Sigmoid colon (tissue), 6 donors: ENCODE measurements at regions not wholly inside any gene's neighbourhood (a gene's known extent, or its start where the extent isn't known, plus 50 kb on each side); places are given as distances from the start of the nearest gene placed in this dataset.

Experiments used
- DNase-seq: peaks from one replicate; pipeline ENCODE4 v3.0.0-alpha.2; 2019
- H3K27ac ChIP-seq, 4 donors: fragments of 200-600 bp; sonication (generic); one replicate each; pipeline ENCODE4 v1.5.1; 2016 to 2019; ENCODE audit warnings: mild to moderate bottlenecking in 1 of 4
- H3K27me3 ChIP-seq, 3 donors: fragments of 200-600 bp; sonication (generic); one replicate each; pipeline ENCODE4 v1.5.1; 2019; ENCODE audit warnings: mild to moderate bottlenecking in 1 of 3
- H3K36me3 ChIP-seq, 4 donors: fragments of 200-600 bp; sonication (generic); one replicate each; pipeline ENCODE4 v1.5.1; 2016 to 2019
- H3K4me1 ChIP-seq, 4 donors: fragments of 200-600 bp; sonication (generic); one replicate each; pipeline ENCODE4 v1.5.1; 2017 to 2019
- H3K4me3 ChIP-seq, 4 donors: fragments of 200-600 bp; sonication (generic); one replicate each; pipeline ENCODE4 v1.5.1; 2017 to 2019; ENCODE audit warnings: mild to moderate bottlenecking in 2 of 4, moderate library complexity in 1 of 4
- H3K9me3 ChIP-seq, 4 donors: fragments of 200-600 bp in 3 of 4; sonication (generic) in 3 of 4; one replicate each; pipeline versions ENCODE4 v1.5.1 to v1.6.1; 2013 to 2019
- EP300 ChIP-seq, 4 donors: sonication (generic); formaldehyde crosslinking; IDR thresholded peaks; one replicate each; pipeline ENCODE4 v1.6.1; 2017; ENCODE audit warnings: antibody characterized with exemption in 4 of 4
- POLR2A ChIP-seq, 2 donors: fragments of 450-650 bp; IDR thresholded peaks; one replicate each; pipeline ENCODE4 v1.6.1; 2016; ENCODE audit warnings: antibody characterized with exemption in 2 of 2, mild to moderate bottlenecking in 2 of 2, moderate library complexity in 2 of 2
- POLR2AphosphoS5 ChIP-seq, 4 donors: sonication (generic); formaldehyde crosslinking; IDR thresholded peaks; one replicate each; pipeline ENCODE4 v1.6.1; 2017; ENCODE audit warnings: antibody characterized with exemption in 4 of 4
- WGBS, 2 donors: extraction: QIAGEN DNeasy Blood & Tissue Kit; methylation state at CpG; one replicate each; pipeline ENCODE4 v1.1.7; 2013; 5-methylcytosine and 5-hydroxymethylcytosine counted together
- intact Hi-C: fragments of 100-400 bp; cut with DNase I; formaldehyde crosslinking; loops from one replicate; pipeline ENCODE4 v1.15.1; 2023
- TF ChIP-seq, protein P1 (sequence below), 4 experiments: fragments of 450-650 bp in 3 of 4; fragments of 200-600 bp in 1 of 4; IDR thresholded peaks; one replicate each; pipeline ENCODE4 v1.5.1; 2016 to 2019; ENCODE audit warnings: antibody characterized with exemption in 4 of 4, mild to moderate bottlenecking in 3 of 4, moderate library complexity in 2 of 4
- donor health status: healthy with polysubstance abuse.
- donor health status: healthy.

DNA sequence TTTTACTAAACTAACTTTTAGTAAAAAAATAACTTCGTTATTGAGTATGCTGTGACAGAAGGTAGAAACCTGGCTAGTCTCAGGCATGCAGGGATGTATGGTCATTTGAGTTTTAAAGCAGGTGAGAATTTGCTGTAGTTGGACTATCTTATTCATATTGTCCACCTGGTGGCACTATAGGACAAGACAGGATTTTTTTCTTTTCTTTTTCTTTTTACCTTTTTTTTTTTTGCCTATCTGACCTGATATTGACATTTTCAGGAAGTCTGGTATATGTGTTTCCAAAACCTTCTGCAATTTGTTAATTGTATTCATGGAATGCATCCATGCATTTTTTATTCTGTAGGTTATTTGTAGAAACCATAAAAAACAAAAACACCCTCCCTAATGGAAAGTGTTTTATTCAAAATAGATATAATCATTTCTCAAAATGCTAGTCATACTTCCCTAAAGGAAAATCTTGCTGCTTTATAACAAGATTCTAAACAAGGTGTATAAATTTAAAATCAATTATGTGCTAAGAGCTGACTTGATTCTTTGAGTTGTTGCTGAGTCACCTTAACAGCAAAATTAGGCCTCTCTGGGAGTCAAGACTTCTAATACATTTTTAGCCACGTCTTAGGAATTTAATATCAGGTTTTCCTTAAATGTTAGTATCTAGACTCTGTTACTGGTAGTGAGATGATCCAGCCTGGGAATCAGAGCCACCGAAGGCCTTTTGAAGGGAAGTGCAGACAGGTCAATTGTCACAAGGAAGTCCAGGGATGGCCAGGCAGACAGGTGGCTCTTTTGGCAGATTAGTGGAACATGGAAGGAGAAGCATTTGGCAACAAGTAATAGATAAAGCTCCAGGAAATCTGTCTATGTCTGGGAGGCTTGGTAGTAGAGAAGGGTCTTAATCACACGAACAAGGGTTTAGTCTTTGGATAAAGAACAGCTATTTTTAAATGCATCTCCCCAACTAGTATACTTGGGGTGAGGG, 201.3 kb upstream of the GNPDA2 start:
- no peaks in the 10 kb centered on the region for H3K4me1 ChIP-seq
- H3K36me3 ChIP-seq, result no peaks in the 10 kb centered on the region
- no peaks in the 10 kb centered on the region for H3K27me3 ChIP-seq
- no peak overlapping the region for H3K4me3 ChIP-seq
- DNase-seq, result no peak
- intact Hi-C loops, result no loop called here
- WGBS, 2 donors, result 52 to 64% methylated on average over 4 of the region's 4 CpGs
- no peak overlapping the region for H3K27ac ChIP-seq
- no peak for TF ChIP-seq POLR2A (IDR thresholded peaks at IDR 0.05)
- TF ChIP-seq POLR2AphosphoS5 (IDR thresholded peaks at IDR 0.05), result no peak
- TF ChIP-seq, protein P1, sequence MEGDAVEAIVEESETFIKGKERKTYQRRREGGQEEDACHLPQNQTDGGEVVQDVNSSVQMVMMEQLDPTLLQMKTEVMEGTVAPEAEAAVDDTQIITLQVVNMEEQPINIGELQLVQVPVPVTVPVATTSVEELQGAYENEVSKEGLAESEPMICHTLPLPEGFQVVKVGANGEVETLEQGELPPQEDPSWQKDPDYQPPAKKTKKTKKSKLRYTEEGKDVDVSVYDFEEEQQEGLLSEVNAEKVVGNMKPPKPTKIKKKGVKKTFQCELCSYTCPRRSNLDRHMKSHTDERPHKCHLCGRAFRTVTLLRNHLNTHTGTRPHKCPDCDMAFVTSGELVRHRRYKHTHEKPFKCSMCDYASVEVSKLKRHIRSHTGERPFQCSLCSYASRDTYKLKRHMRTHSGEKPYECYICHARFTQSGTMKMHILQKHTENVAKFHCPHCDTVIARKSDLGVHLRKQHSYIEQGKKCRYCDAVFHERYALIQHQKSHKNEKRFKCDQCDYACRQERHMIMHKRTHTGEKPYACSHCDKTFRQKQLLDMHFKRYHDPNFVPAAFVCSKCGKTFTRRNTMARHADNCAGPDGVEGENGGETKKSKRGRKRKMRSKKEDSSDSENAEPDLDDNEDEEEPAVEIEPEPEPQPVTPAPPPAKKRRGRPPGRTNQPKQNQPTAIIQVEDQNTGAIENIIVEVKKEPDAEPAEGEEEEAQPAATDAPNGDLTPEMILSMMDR (IDR thresholded peaks at IDR 0.05), result peak in 1 of 4 experiments; percentile 49
- H3K9me3 ChIP-seq, result no peaks in the 10 kb centered on the region

DNA sequence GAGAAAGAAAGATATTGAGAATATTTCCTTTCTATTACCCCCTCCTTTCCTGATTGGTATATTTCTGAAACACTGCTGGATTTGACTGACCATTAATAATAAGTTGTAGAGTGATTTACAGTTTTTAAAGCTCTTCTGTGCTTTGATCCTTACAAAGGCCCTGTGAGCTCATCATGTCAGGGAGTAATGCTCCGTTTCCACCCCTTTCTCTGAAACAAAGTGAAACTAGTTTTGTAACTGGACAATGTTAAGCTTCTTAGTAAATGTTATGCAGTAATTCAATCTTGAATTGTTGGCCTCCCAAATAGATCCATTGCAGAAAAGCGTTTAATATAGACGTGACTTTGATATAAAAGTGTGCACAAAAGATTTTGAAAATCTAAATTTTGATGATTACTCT, 190.1 kb upstream of the GNPDA2 start:
- Histone ChIP-seq H3K4me1 (peaks cover 0 to 8% (median 4%) of the 10 kb centered on the region in 4 donors), H3K9me3 (no peaks in the 10 kb centered on the region), H3K27ac (peak overlapping the region in 1 of 4 donors; percentile 40), H3K4me3 (peak overlapping the region; percentile 6 to 40 (median 32)), H3K27me3 (no peaks in the 10 kb centered on the region), H3K36me3 (no peaks in the 10 kb centered on the region)
- intact Hi-C loops, result no loop called here
- no peak for TF ChIP-seq EP300 (IDR thresholded peaks at IDR 0.05)
- TF ChIP-seq, protein P1 (IDR thresholded peaks at IDR 0.05), result no peak
- no peak for TF ChIP-seq POLR2A (IDR thresholded peaks at IDR 0.05)
- TF ChIP-seq POLR2AphosphoS5 (IDR thresholded peaks at IDR 0.05), result no peak
- no peak for DNase-seq
- WGBS, 2 donors, result 40 to 51% methylated on average over 3 of the region's 3 CpGs

DNA sequence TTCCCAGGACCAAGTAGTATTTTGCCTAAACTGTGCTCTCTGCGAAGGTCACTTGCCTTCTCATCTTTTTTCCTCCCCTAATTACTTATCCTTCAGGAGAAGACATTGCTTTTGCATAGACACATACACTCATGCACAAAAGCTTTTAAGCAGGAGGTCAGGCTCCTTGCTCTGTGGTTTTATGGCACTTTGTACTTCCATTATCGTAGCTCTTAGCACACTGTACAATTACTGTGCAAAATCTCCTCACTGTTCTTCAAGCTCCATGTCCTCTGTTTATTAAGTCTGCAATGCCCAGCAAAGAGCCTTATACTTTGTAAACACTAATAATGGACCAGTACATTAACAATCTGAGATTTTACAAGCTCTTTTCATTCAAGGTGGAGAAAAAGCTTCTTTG, 188.4 kb upstream of the GNPDA2 start:
- Histone ChIP-seq H3K9me3 (no peaks in the 10 kb centered on the region), H3K27ac (no peak overlapping the region), H3K4me1 (peaks cover 0 to 8% (median 4%) of the 10 kb centered on the region in 4 donors), H3K27me3 (no peaks in the 10 kb centered on the region), H3K36me3 (no peaks in the 10 kb centered on the region), H3K4me3 (no peak overlapping the region)
- intact Hi-C loops, result no loop called here
- TF ChIP-seq POLR2A (IDR thresholded peaks at IDR 0.05), result no peak
- TF ChIP-seq, protein P1 (IDR thresholded peaks at IDR 0.05), result no peak
- no peak for TF ChIP-seq EP300 (IDR thresholded peaks at IDR 0.05)
- TF ChIP-seq POLR2AphosphoS5 (IDR thresholded peaks at IDR 0.05), result no peak
- 56 to 62% methylated on average over 2 of the region's 2 CpGs for WGBS, 2 donors
- no peak for DNase-seq

DNA sequence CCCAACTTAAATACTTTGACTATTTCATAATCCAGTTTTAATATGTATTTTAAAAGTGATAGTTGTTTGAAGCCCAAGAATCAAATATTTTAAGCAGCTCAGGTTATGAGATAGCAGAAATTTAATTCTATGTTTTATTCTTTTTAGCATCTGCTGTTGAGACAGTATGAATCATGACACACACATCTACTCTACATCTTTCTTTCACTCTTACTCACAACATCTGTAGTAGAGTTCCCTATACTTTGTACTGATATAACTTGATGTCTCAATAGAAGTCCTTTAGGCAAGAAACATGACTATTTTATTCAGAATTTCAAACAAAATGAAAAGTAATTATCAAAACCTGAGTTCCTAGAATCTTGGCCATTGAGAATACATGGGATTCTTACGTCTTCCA, 187.9 kb upstream of the GNPDA2 start:
- TF ChIP-seq, protein P1 (IDR thresholded peaks at IDR 0.05), result no peak
- no peak for TF ChIP-seq EP300 (IDR thresholded peaks at IDR 0.05)
- TF ChIP-seq POLR2AphosphoS5 (IDR thresholded peaks at IDR 0.05), result no peak
- no peak for TF ChIP-seq POLR2A (IDR thresholded peaks at IDR 0.05)

More for the DNA sequence above, 187.9 kb upstream of the GNPDA2 start:
- 86 to 88% methylated on average over 1 of the region's 1 CpG for WGBS, 2 donors
- H3K4me1 ChIP-seq, result peaks cover 0 to 8% (median 4%) of the 10 kb centered on the region in 4 donors
- no peaks in the 10 kb centered on the region for H3K27me3 ChIP-seq
- no peaks in the 10 kb centered on the region for H3K9me3 ChIP-seq
- no peak for DNase-seq
- H3K36me3 ChIP-seq, result no peaks in the 10 kb centered on the region
- intact Hi-C loops, result no loop called here
- H3K27ac ChIP-seq, result no peak overlapping the region
- no peak overlapping the region for H3K4me3 ChIP-seq
